H1 (cell line): ENCODE measurements at regions not wholly inside any gene's neighbourhood (a gene's known extent, or its start where the extent isn't known, plus 50 kb on each side); places are given as distances from the start of the nearest gene placed in this dataset.

ENCODE experiments used
- FOSL1 ChIP-seq: IDR thresholded peaks from 2 replicates; pipeline ENCODE4 v1.6.1; 2011; ENCODE audit warnings: mild to moderate bottlenecking, low read depth, low read length, moderate library complexity; ENCODE audit not compliant: insufficient read depth
- POLR2AphosphoS5 ChIP-seq: IDR thresholded peaks from 2 replicates; pipeline ENCODE4 v1.6.1; 2011; ENCODE audit warnings: low read depth, low read length
- SIN3A ChIP-seq, 2 experiments: IDR thresholded peaks in 1 of 2; conservative IDR thresholded peaks in 1 of 2; 2 replicates each; pipeline ENCODE4 v1.6.1; 2011 to 2012; ENCODE audit warnings: low read length in 2 of 2, improper control_type of control experiment in 1 of 2, low read depth in 1 of 2, mild to moderate bottlenecking in 1 of 2
- TF ChIP-seq, protein P1 (sequence below), 3 experiments: IDR thresholded peaks; 1 replicate in 2 of 3; 2 replicates in 1 of 3; pipeline versions ENCODE4 v1.5.1 to v1.6.1; 2011; ENCODE audit warnings: low read length in 3 of 3, mild to moderate bottlenecking in 3 of 3, inconsistent platforms in 2 of 3, low read depth in 1 of 3, moderate library complexity in 1 of 3; ENCODE audit not compliant: insufficient read depth in 1 of 3; ENCODE audit errors: control extremely low read depth in 1 of 3

DNA sequence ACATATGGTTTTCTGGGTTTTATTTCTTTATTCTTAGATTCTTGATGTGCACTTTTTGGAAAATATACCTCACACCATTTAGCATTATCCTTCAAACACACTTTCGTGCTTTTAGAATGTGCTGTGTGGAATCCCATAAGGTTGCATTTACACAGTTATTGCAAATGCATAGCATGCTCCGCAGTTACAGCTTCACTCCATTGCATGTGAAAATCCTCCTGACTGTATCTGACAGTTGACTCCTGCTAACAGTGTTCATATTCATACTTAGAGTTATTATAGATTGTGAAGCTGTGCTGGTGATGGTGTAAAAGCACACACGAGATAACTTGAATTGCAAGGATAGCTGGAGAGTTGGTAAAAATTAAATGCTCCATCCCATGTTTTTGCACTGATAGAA, 811.5 kb upstream of the TENM3 start:
- TF ChIP-seq, protein P1, sequence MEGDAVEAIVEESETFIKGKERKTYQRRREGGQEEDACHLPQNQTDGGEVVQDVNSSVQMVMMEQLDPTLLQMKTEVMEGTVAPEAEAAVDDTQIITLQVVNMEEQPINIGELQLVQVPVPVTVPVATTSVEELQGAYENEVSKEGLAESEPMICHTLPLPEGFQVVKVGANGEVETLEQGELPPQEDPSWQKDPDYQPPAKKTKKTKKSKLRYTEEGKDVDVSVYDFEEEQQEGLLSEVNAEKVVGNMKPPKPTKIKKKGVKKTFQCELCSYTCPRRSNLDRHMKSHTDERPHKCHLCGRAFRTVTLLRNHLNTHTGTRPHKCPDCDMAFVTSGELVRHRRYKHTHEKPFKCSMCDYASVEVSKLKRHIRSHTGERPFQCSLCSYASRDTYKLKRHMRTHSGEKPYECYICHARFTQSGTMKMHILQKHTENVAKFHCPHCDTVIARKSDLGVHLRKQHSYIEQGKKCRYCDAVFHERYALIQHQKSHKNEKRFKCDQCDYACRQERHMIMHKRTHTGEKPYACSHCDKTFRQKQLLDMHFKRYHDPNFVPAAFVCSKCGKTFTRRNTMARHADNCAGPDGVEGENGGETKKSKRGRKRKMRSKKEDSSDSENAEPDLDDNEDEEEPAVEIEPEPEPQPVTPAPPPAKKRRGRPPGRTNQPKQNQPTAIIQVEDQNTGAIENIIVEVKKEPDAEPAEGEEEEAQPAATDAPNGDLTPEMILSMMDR (IDR thresholded peaks at IDR 0.05; ENCODE audit: control extremely low read depth in 1 of 3, insufficient read depth in 1 of 3, low read depth in 1 of 3, low read length in 3 of 3): no peak
- TF ChIP-seq FOSL1 (no peak), POLR2AphosphoS5 (no peak), SIN3A (conservative IDR thresholded peaks at IDR 0.05 in 1 of 2, IDR thresholded peaks at IDR 0.05 in 1 of 2; ENCODE audit: low read depth in 1 of 2, low read length in 2 of 2) (no peak)
